WTC11 (cell line): ENCODE measurements at regions not wholly inside any gene's neighbourhood (a gene's known extent, or its start where the extent isn't known, plus 50 kb on each side); places are given as distances from the start of the nearest gene placed in this dataset.

ENCODE experiments used
- ATAC-seq: fragments of 200-7000 bp; cut with Tn5 transposase; 2 replicates; pipeline ENCODE4 v1.10.0; 2021; ENCODE audit warnings: mild to moderate bottlenecking, moderate library complexity
- CTCF ChIA-PET: fragments of 300-600 bp; sonication (Branson Sonifier 250); formaldehyde crosslinking; loops from one replicate; lab custom pipeline; 2021; ENCODE audit warnings: antibody characterized with exemption; lab: Charles Lee
- POLR2A ChIA-PET: fragments of 350-600 bp; sonication (Branson Sonifier 250); formaldehyde crosslinking; loops from one replicate; lab custom pipeline; 2021; ENCODE audit warnings: antibody characterized with exemption; lab: Charles Lee
- DNase-seq: peaks from one replicate; pipeline ENCODE4 v3.0.0; 2021; ENCODE audit warnings: low spot score
- H3K27ac Mint-ChIP-seq: 2 replicates; pipeline ENCODE4 v1.8.0; 2021; ENCODE audit warnings: mixed read lengths
- H3K27me3 Mint-ChIP-seq: 2 replicates; pipeline ENCODE4 v1.8.0; 2021; ENCODE audit warnings: low read depth, mild to moderate bottlenecking, moderate library complexity, mixed read lengths
- H3K36me3 Mint-ChIP-seq: 2 replicates; pipeline ENCODE4 v1.8.0; 2021; ENCODE audit warnings: mixed read lengths
- H3K4me1 Mint-ChIP-seq: 2 replicates; pipeline ENCODE4 v1.8.0; 2022; ENCODE audit warnings: mixed read lengths
- H3K4me3 Mint-ChIP-seq: 2 replicates; pipeline ENCODE4 v1.8.0; 2021; ENCODE audit warnings: mild to moderate bottlenecking, moderate library complexity, mixed read lengths
- H3K9me3 Mint-ChIP-seq: 2 replicates; pipeline ENCODE4 v1.8.0; 2021; ENCODE audit warnings: mixed read lengths
- ATF2 ChIP-seq: sonication (generic); formaldehyde crosslinking; IDR thresholded peaks from 2 replicates; pipeline ENCODE4 v1.8.1; 2022; ENCODE audit warnings: low read depth, missing genetic modification reagents, borderline replicate concordance
- ATF3 ChIP-seq: sonication (generic); formaldehyde crosslinking; conservative IDR thresholded peaks from 2 replicates; pipeline ENCODE4 v1.8.1; 2022; ENCODE audit warnings: mild to moderate bottlenecking, missing genetic modification reagents
- CBFB ChIP-seq: sonication (generic); formaldehyde crosslinking; IDR thresholded peaks from 2 replicates; pipeline ENCODE4 v1.8.1; 2022; ENCODE audit warnings: mild to moderate bottlenecking, low read depth, missing genetic modification reagents
- E2F5 ChIP-seq: sonication (generic); formaldehyde crosslinking; IDR thresholded peaks from 2 replicates; pipeline ENCODE4 v1.8.1; 2022; ENCODE audit warnings: mild to moderate bottlenecking, moderate library complexity, missing genetic modification reagents
- ELF4 ChIP-seq: sonication (generic); formaldehyde crosslinking; IDR thresholded peaks from 2 replicates; pipeline ENCODE4 v1.8.1; 2022; ENCODE audit warnings: low read depth, mild to moderate bottlenecking, moderate library complexity, missing genetic modification reagents
- EMX1 ChIP-seq: fragments of 250-450 bp; sonication (Bioruptor Pico); IDR thresholded peaks from 2 replicates; pipeline ENCODE4 v1.8.0; 2021; ENCODE audit warnings: mild to moderate bottlenecking
- FOXP4 ChIP-seq: sonication (generic); formaldehyde crosslinking; IDR thresholded peaks from 2 replicates; pipeline ENCODE4 v1.8.0; 2022; ENCODE audit warnings: mild to moderate bottlenecking, missing genetic modification reagents
- HMGXB4 ChIP-seq: sonication (generic); formaldehyde crosslinking; IDR thresholded peaks from 2 replicates; pipeline ENCODE4 v1.8.1; 2023; ENCODE audit warnings: mild to moderate bottlenecking, moderate library complexity, missing genetic modification reagents
- IRF2 ChIP-seq: sonication (generic); formaldehyde crosslinking; IDR thresholded peaks from 2 replicates; pipeline ENCODE4 v1.8.0; 2022; ENCODE audit warnings: low read depth, missing genetic modification reagents, borderline replicate concordance
- JUN ChIP-seq: sonication (generic); formaldehyde crosslinking; IDR thresholded peaks from 2 replicates; pipeline ENCODE4 v1.8.0; 2023; ENCODE audit warnings: mild to moderate bottlenecking, missing genetic modification reagents
- NFE2L1 ChIP-seq: sonication (generic); formaldehyde crosslinking; IDR thresholded peaks from 2 replicates; pipeline ENCODE4 v1.8.1; 2023; ENCODE audit warnings: missing genetic modification reagents
- NR2C2 ChIP-seq: sonication (generic); formaldehyde crosslinking; IDR thresholded peaks from 2 replicates; pipeline ENCODE4 v1.8.0; 2022; ENCODE audit warnings: mild to moderate bottlenecking, missing genetic modification reagents
- SOX15 ChIP-seq: fragments of 250-450 bp; sonication (Bioruptor Pico); IDR thresholded peaks from 2 replicates; pipeline ENCODE4 v1.9.0; 2021; ENCODE audit warnings: mild to moderate bottlenecking
- SP1 ChIP-seq: sonication (generic); formaldehyde crosslinking; conservative IDR thresholded peaks from 2 replicates; pipeline ENCODE4 v1.8.1; 2022; ENCODE audit warnings: missing genetic modification reagents
- USF1 ChIP-seq: sonication (generic); formaldehyde crosslinking; IDR thresholded peaks from 2 replicates; pipeline ENCODE4 v1.8.0; 2022; ENCODE audit warnings: mild to moderate bottlenecking, missing genetic modification reagents
- ZBTB21 ChIP-seq: sonication (generic); formaldehyde crosslinking; IDR thresholded peaks from 2 replicates; pipeline ENCODE4 v1.8.1; 2023; ENCODE audit warnings: mild to moderate bottlenecking, missing genetic modification reagents, borderline replicate concordance
- ZBTB43 ChIP-seq: sonication (generic); formaldehyde crosslinking; IDR thresholded peaks from 2 replicates; pipeline ENCODE4 v1.8.1; 2023; ENCODE audit warnings: mild to moderate bottlenecking, missing genetic modification reagents
- ZNF263 ChIP-seq: sonication (generic); formaldehyde crosslinking; IDR thresholded peaks from 2 replicates; pipeline ENCODE4 v1.8.1; 2022; ENCODE audit warnings: low read depth, mild to moderate bottlenecking, moderate library complexity, missing genetic modification reagents
- ZNF416 ChIP-seq: fragments of 250-450 bp; sonication (Bioruptor Pico); IDR thresholded peaks from 2 replicates; pipeline ENCODE4 v1.9.0; 2021; ENCODE audit warnings: mild to moderate bottlenecking, inconsistent platforms
- ZNF425 ChIP-seq: fragments of 250-450 bp; sonication (Bioruptor Pico); conservative IDR thresholded peaks from 2 replicates; pipeline ENCODE4 v1.9.0; 2021; ENCODE audit warnings: mild to moderate bottlenecking
- ZNF671 ChIP-seq: fragments of 250-450 bp; sonication (Bioruptor Pico); IDR thresholded peaks from 2 replicates; pipeline ENCODE4 v1.8.0; 2021; ENCODE audit warnings: mild to moderate bottlenecking

- TF ChIP-seq IRF2 (no peak), USF1 (CRISPR knock-in tag) (no peak), FOXP4 (CRISPR knock-in tag) (no peak), ZNF425 (CRISPR knock-in tag) (no peak), ZNF263 (CRISPR knock-in tag) (no peak), NFE2L1 (CRISPR knock-in tag) (no peak), E2F5 (CRISPR knock-in tag) (no peak), EMX1 (no peak), ZNF416 (CRISPR knock-in tag) (no peak), HMGXB4 (CRISPR knock-in tag) (no peak)
- TF ChIP-seq, all 79 proteins: peak for 0
- DNase-seq = no peak
- Mint-ChIP-seq H3K4me1 (no peaks in the 10 kb centered on the region), H3K27ac (no peak overlapping the region), H3K36me3 (peaks cover 13% of the 10 kb centered on the region), H3K4me3 (no peak overlapping the region), H3K9me3 (peaks cover 47% of the 10 kb centered on the region), H3K27me3 (no peaks in the 10 kb centered on the region)
- ChIA-PET CTCF (no interaction called here), POLR2A (no interaction called here)
- ATAC-seq = no peak
Measured at GRCh38 chr2:71976685-71977084, 171.0 kb downstream of the CYP26B1 start.

- DNase-seq (no peak), ATAC-seq (no peak)
- TF ChIP-seq ZBTB21 (CRISPR knock-in tag) (no peak), HMGXB4 (CRISPR knock-in tag) (no peak), NR2C2 (CRISPR knock-in tag) (no peak)
- Mint-ChIP-seq H3K36me3 (peaks cover 13% of the 10 kb centered on the region), H3K9me3 (peaks cover 41% of the 10 kb centered on the region), H3K4me3 (no peak overlapping the region), H3K27ac (no peak overlapping the region), H3K27me3 (no peaks in the 10 kb centered on the region), H3K4me1 (no peaks in the 10 kb centered on the region)
- ChIA-PET POLR2A (no interaction called here), CTCF (no interaction called here)
Measured at GRCh38 chr2:71974846-71975245, 172.8 kb downstream of the CYP26B1 start.

GRCh38 chr2:71971493-71971892 is 176.2 kb downstream of the CYP26B1 start:
- Mint-ChIP-seq H3K9me3 (peaks cover 12% of the 10 kb centered on the region), H3K36me3 (no peaks in the 10 kb centered on the region), H3K27ac (no peak overlapping the region), H3K4me1 (no peaks in the 10 kb centered on the region), H3K4me3 (no peak overlapping the region), H3K27me3 (peaks cover 5% of the 10 kb centered on the region)
- no peak for DNase-seq
- ChIA-PET CTCF (no interaction called here), POLR2A (no interaction called here)
- ATAC-seq = no peak
- TF ChIP-seq CBFB (no peak), SP1 (CRISPR knock-in tag) (no peak), ZBTB43 (CRISPR knock-in tag) (no peak), SOX15 (CRISPR knock-in tag) (no peak), ELF4 (CRISPR knock-in tag) (no peak), JUN (CRISPR knock-in tag) (no peak), ATF2 (CRISPR knock-in tag) (no peak), ATF3 (CRISPR knock-in tag) (no peak), ZNF671 (CRISPR knock-in tag) (no peak)
